HG02678 (cell line): ENCODE measurements at regions not wholly inside any gene's neighbourhood (a gene's known extent, or its start where the extent isn't known, plus 50 kb on each side); places are given as distances from the start of the nearest gene placed in this dataset.

ENCODE experiments used
- ATAC-seq: cut with Tn5 transposase; IDR thresholded peaks from one replicate; pipeline ENCODE4 v1.9.1; 2021; ENCODE audit warnings: mild to moderate bottlenecking, moderate library complexity; ENCODE audit not compliant: unreplicated experiment

DNA sequence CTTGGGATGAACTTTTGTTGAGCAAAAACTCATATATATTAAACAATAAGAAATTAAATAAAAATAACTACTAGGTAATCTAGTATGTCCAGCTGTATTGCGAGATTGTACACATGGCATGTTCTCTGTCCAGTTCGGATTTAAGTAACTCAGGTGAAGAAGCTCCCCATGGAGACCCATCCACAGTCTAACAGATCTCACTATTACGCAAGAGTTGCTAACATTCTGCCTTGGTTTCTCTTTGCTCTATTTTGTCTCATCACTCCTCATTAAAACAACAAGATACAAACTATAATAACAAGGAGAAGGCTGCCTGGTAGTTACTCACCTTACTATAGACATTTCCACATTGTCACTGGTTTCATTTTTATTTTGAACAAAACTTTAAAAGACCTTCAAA is 1372.3 kb upstream of the CELF2 start:
- no peak for ATAC-seq

DNA sequence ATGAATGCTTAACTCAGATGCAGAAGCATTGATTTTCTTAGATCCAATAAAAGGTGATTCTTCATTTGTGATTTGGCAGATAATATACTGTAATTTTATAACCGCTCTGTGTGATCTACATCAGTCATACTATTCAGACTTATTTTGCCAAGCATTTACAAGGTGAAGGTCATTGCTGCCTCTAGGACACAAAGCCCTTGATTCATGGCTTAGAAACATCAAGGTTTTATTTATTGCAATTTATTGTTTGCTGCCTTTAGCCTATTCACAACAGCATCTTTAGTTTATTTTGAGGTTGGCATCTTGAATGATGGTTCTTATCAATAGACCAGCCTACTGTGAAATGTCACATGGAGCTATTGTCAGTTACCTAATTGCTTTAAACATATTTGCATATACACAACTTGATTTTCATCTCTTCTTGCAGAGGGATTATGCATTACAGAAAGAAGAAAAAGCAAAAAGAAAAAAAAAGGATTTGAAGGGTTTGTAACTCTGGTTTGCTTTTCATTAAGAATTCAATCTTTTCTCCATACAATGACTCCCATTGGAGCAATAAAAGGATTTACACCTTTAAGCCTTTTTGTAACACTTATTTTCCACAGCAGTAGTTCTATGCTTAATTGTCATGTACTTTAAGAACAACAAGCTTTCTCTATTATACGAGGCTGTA is 1371.6 kb upstream of the CELF2 start:
- ATAC-seq: no peak

DNA sequence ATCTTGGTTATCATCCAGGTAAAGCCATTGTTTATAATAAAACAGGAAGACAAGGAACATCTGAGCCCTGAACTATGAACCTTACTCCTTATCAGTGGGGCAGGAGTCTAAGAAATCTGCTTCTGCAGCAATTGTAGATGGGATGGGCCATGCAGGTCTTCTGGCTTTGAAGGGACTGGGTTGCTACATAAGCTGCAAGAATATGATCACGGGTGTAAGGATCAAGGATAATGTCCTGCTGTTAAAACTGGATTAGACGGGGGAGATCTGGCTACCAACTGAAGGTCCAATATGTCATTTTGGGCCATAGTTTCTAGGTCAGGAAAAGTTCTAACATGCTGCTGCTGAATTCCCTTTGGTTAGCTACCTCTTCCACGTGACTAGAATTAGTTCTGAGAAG is 1363.4 kb upstream of the CELF2 start:
- ATAC-seq: no peak

- ATAC-seq: no peak
These were observed 1361.3 kb upstream of the CELF2 start for GRCh38 chr10:9656386-9656785.

DNA sequence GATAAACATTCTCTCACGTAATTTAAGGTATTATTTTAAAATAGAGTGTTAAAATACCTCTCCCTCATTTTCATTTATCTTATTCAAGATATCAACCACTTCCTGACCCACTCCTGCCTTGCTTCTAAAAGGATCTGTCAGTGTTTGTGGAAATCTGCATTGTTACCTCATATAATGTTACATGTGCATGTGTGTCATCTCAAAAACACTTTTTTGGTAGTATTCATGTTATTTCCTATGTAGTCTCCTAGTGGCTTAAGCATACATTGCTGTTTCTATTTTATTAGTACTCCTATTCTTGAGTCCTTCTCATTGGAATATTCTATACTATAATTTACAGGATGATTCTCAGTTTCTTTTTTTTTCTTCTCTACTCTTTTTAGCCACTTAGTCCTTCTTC is 1360.7 kb upstream of the CELF2 start:
- ATAC-seq: no peak

DNA sequence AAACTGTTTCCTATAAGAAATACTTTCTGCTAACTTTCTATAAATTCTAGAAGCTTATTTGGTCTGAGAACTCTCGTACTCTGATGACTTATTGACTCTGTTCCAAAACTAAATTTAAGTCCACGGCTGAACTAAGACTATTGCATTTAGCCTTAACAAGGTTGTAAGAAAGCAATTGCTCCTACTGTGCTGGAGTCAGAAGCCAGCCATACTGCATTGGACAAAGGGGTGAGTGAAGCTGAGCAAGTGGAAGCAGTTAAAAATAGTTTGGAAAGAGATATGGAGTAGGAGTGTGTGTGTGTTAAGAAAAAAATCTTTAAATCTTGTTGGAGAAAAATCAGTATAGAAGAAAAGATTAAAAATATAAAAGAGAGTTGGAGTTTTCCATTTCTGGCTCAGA is 1360.1 kb upstream of the CELF2 start:
- no peak for ATAC-seq

- no peak for ATAC-seq
These were observed 1349.3 kb upstream of the CELF2 start for GRCh38 chr10:9668411-9668810.

DNA sequence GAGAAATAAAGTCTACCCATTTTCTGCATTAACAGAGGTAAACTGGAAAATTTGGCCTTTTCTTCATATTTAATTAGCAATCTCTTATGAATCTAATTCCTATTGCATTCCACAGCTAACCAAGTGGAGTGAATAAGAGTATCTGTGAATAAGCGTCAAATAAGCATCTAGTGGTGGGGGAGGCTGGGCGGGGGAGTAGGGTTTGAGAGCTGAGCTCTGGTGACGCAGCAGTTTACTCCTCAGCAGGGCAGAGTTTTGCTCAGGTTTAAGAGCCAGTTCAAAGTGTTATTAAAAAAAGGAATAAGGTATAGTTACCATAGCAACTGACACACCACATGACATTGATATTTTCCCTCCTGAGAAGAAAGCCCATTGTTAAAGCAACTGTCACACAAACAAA is 1346.8 kb upstream of the CELF2 start:
- ATAC-seq: no peak

DNA sequence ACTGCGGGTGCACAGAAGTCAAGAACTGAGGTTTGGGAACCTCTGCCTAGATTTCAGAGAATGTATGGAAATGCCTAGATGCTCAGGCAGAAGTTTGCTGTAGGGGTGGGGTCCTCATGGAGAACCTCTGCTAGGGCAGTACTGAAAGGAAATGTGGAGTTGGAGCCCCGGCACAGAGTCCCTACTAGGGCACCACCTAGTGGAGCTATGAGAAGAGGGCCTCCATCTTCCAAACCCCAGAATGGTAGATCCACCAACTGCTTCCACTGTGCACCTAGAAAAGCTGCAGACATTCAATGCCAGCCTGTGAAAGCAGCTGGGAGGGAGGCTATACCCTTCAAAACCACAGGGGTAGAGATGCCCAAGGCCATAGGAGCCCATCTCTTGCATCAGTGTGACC is 1336.0 kb upstream of the CELF2 start:
- ATAC-seq: no peak

- no peak for ATAC-seq
These were observed 1334.9 kb upstream of the CELF2 start for GRCh38 chr10:9682802-9683201.

DNA sequence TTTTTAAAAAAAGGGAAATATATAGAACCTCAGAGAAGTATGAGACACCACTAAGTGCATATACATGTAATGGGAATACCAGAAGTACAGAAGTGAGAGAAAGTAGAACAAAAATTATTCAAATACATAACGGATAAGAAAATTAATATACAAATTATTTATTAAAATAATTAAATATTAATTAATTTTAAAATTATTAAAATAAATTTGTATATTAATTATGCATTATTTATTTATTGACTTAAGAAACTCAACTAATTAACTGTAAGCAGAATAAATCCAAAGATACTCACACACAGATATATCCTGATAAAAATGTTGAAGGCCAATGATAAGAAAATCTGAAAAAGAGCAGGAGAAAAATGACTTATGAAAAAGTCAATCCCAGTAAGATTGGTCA is 1333.5 kb upstream of the CELF2 start:
- no peak for ATAC-seq

DNA sequence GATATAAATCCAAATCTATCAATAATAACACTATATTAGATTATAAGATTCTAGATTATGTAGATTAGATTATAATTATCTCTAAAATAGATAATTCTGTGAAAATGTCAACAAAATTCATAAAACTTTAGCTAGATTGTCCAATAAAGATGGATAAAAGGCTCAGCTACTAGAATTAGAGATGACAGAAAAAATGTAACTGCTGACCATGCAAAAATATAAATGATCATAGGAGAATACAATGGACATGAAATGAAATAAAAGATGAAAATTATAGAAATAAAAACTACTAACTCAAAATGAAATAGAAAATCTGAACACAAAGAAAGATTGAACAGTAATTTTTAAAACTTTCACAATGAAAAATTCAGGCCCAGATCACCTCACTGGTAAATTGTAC is 1332.1 kb upstream of the CELF2 start:
- ATAC-seq: no peak

GRCh38 chr10:9688711-9689110 is 1329.0 kb upstream of the CELF2 start:
- no peak for ATAC-seq

DNA sequence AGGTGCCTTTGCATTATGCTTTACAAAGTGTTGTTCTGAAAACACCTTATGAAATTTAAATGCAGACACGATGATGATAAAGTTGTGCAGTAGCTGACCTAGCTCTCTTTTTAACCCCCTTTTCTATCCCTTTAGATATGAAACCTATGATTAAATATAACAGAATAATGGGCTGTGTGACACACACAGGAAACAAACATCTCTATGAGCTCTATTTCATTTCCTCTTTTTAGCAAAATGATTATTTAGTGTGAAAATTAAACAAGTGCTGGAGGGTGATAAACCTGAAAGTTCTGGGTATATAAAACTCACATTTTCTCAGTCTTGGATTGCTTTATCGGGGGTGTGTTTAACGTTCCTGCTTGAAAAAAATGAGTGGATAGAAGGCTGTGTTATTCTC is 1310.5 kb upstream of the CELF2 start:
- ATAC-seq: no peak

GRCh38 chr10:9709849-9710248 is 1307.8 kb upstream of the CELF2 start:
- no peak for ATAC-seq

GRCh38 chr10:9712393-9712792 is 1305.3 kb upstream of the CELF2 start:
- no peak for ATAC-seq

DNA sequence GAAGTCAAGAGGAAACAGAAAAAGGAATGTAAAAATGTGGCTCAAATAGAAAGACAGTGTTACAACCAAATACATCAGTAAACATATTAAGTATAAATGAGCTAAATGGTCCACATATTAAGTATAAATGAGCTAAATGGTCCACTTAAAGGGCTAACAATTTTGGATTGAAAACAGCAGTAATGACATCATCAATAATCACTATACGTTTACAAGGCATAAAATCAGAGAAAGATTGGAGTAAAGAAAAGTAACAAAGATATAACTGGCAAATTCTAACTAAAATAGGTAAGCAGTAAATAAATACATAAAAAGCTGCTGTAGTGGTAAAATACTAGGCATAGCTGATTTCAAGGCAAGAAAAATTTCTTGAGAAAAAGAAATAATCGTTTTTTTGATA is 1298.4 kb upstream of the CELF2 start:
- ATAC-seq: no peak

GRCh38 chr10:9733766-9734165 is 1283.9 kb upstream of the CELF2 start:
- no peak for ATAC-seq

- ATAC-seq: no peak
These were observed 1283.5 kb upstream of the CELF2 start for GRCh38 chr10:9734218-9734617.

DNA sequence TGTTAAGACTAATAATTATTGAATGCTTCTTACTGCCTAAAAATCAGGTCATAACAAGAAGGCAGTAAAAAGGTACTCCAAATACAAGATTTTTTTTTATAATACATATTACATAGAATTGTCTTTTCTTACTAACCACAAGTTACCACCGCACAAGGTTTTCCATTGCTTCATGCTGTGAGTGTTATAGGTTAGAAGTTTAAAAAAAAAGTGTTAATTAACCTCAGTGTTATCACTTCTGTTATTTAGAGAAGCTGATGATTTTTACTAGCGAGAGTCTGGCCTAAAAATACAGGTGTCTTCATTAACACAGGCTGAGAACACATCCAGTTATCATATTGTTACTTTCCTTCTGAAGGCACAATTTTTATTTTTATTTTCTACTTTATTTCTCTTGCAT is 1281.9 kb upstream of the CELF2 start:
- ATAC-seq: no peak

- no peak for ATAC-seq
These were observed 1274.0 kb upstream of the CELF2 start for GRCh38 chr10:9743639-9744038.

GRCh38 chr10:9745158-9745557 is 1272.5 kb upstream of the CELF2 start:
- no peak for ATAC-seq

DNA sequence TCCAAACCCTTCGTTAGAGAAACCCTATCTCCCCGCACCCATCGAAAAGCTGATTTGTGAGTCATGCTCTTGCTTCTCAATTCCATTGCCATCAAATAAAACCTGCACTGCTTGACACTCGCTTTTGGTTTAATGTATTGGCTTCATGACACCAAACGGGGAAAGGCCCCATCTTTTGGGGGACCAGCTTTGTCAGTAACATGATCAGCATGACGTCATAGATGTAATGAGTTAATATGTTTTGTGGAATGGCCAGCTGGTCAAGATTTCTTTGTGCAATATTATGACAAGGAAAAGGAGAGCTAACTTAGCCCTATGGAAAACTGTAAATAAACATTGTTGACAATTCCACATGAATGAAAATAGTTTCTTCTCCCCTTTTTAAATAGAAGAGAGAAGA is 1260.5 kb upstream of the CELF2 start:
- ATAC-seq: no peak

- no peak for ATAC-seq
These were observed 1258.1 kb upstream of the CELF2 start for GRCh38 chr10:9759596-9759995.
